ENCODE measurements at regions not wholly inside any gene's neighbourhood (a gene's known extent, or its start where the extent isn't known, plus 50 kb on each side); places are given as distances from the start of the nearest gene placed in this dataset.

- no peak for TF ChIP-seq CEBPB (IDR thresholded peaks at IDR 0.05; ENCODE audit: low read depth)
- TF ChIP-seq CTCF (IDR thresholded peaks at IDR 0.05 in 2 of 3, conservative IDR thresholded peaks at IDR 0.05 in 1 of 3; ENCODE audit: borderline replicate concordance in 1 of 3, insufficient read depth in 1 of 3, low read depth in 2 of 3, low read length in 2 of 3), result no peak
- no peak for TF ChIP-seq EZH2phosphoT487 (IDR thresholded peaks at IDR 0.05; ENCODE audit: borderline replicate concordance)
- TF ChIP-seq POLR2A (IDR thresholded peaks at IDR 0.05; ENCODE audit: borderline replicate concordance, extremely low read depth, insufficient read depth, insufficient read length), result no peak
- TF ChIP-seq ATF3 (IDR thresholded peaks at IDR 0.05), result no peak
- TF ChIP-seq POLR2AphosphoS5 (IDR thresholded peaks at IDR 0.05; ENCODE audit: low read depth, low read length), result no peak
- TF ChIP-seq YY1 (IDR thresholded peaks at IDR 0.05; ENCODE audit: extremely low read depth, insufficient replicate concordance, low read depth, low read length), result no peak
- TF ChIP-seq SP1 (IDR thresholded peaks at IDR 0.05; ENCODE audit: low read depth), result no peak
- TF ChIP-seq ZNF274 (IDR thresholded peaks at IDR 0.05; ENCODE audit: low read depth, low read length), result no peak
- TF ChIP-seq FOSL1 (IDR thresholded peaks at IDR 0.05; ENCODE audit: low read depth), result no peak
- no peak for TF ChIP-seq EZH2 (IDR thresholded peaks at IDR 0.05)
- no peak for TF ChIP-seq TCF7L2 (IDR thresholded peaks at IDR 0.05; ENCODE audit: borderline replicate concordance, extremely low read depth, insufficient read depth, insufficient read length)
- TF ChIP-seq, protein P1, sequence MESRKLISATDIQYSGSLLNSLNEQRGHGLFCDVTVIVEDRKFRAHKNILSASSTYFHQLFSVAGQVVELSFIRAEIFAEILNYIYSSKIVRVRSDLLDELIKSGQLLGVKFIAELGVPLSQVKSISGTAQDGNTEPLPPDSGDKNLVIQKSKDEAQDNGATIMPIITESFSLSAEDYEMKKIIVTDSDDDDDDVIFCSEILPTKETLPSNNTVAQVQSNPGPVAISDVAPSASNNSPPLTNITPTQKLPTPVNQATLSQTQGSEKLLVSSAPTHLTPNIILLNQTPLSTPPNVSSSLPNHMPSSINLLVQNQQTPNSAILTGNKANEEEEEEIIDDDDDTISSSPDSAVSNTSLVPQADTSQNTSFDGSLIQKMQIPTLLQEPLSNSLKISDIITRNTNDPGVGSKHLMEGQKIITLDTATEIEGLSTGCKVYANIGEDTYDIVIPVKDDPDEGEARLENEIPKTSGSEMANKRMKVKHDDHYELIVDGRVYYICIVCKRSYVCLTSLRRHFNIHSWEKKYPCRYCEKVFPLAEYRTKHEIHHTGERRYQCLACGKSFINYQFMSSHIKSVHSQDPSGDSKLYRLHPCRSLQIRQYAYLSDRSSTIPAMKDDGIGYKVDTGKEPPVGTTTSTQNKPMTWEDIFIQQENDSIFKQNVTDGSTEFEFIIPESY (IDR thresholded peaks at IDR 0.05; ENCODE audit: extremely low read depth, insufficient replicate concordance, low read length), result no peak
These were observed 834.6 kb downstream of the TBC1D22A start for GRCh38 chr22:47597041-47597440.
